Testis (tissue), 2 donors: ENCODE measurements at regions not wholly inside any gene's neighbourhood (a gene's known extent, or its start where the extent isn't known, plus 50 kb on each side); places are given as distances from the start of the nearest gene placed in this dataset.

Experiments used
- POLR2A ChIP-seq: fragments of 450-650 bp; IDR thresholded peaks from one replicate; pipeline ENCODE4 v1.6.1; 2017; ENCODE audit warnings: antibody characterized with exemption, mild to moderate bottlenecking, moderate library complexity
- TF ChIP-seq, protein P1 (sequence below), 3 experiments: fragments of 450-650 bp in 2 of 3; fragments of 200-600 bp in 1 of 3; sonication (generic) in 1 of 3; IDR thresholded peaks; one replicate each; pipeline ENCODE4 v1.5.1; 2016 to 2019; ENCODE audit warnings: antibody characterized with exemption in 3 of 3, mild to moderate bottlenecking in 2 of 3, moderate library complexity in 1 of 3

GRCh38 chr3:102980355-102980696 lies 545.5 kb downstream of the ZPLD1 start:
- TF ChIP-seq, protein P1, sequence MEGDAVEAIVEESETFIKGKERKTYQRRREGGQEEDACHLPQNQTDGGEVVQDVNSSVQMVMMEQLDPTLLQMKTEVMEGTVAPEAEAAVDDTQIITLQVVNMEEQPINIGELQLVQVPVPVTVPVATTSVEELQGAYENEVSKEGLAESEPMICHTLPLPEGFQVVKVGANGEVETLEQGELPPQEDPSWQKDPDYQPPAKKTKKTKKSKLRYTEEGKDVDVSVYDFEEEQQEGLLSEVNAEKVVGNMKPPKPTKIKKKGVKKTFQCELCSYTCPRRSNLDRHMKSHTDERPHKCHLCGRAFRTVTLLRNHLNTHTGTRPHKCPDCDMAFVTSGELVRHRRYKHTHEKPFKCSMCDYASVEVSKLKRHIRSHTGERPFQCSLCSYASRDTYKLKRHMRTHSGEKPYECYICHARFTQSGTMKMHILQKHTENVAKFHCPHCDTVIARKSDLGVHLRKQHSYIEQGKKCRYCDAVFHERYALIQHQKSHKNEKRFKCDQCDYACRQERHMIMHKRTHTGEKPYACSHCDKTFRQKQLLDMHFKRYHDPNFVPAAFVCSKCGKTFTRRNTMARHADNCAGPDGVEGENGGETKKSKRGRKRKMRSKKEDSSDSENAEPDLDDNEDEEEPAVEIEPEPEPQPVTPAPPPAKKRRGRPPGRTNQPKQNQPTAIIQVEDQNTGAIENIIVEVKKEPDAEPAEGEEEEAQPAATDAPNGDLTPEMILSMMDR (IDR thresholded peaks at IDR 0.05), result no peak
- no peak for TF ChIP-seq POLR2A
